SK-N-SH (cell line): ENCODE measurements at regions not wholly inside any gene's neighbourhood (a gene's known extent, or its start where the extent isn't known, plus 50 kb on each side); places are given as distances from the start of the nearest gene placed in this dataset.

Source experiments
- EP300 ChIP-seq, 2 experiments: IDR thresholded peaks; 2 replicates each; pipeline versions ENCODE4 v1.4.0 to v1.6.1; 2012; ENCODE audit warnings: borderline replicate concordance in 1 of 2, low read depth in 1 of 2, low read length in 1 of 2
- TEAD4 ChIP-seq: IDR thresholded peaks from 2 replicates; pipeline ENCODE4 v1.4.0; 2012; ENCODE audit warnings: mild to moderate bottlenecking, borderline replicate concordance; ENCODE audit not compliant: insufficient read depth
- TF ChIP-seq, protein P1 (sequence below): fragments of 200-600 bp; sonication (generic); IDR thresholded peaks from 2 replicates; pipeline ENCODE4 v1.6.1; 2017; ENCODE audit warnings: antibody characterized with exemption, mild to moderate bottlenecking, moderate library complexity

DNA sequence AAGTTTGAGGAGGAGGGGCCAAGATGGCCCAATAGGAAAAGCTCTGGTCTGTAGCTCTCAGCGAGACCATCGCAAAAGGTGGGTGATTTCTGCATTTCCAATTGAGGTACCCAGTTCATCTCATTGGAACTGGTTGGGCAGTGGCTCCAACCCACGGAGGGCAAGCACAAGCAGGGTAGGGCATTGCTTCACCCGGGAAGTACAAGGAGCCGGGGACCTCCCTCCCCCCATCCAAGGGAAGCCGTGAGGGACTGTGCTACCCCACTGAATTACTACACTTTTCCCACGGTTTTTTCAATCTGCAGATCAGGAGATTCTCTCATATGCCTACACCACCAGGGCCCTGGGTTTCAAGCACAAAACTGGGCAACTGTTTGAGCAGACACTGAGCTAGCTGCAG lies 58.0 kb upstream of the EFCAB3 start:
- no peak for TF ChIP-seq TEAD4
- TF ChIP-seq, protein P1, sequence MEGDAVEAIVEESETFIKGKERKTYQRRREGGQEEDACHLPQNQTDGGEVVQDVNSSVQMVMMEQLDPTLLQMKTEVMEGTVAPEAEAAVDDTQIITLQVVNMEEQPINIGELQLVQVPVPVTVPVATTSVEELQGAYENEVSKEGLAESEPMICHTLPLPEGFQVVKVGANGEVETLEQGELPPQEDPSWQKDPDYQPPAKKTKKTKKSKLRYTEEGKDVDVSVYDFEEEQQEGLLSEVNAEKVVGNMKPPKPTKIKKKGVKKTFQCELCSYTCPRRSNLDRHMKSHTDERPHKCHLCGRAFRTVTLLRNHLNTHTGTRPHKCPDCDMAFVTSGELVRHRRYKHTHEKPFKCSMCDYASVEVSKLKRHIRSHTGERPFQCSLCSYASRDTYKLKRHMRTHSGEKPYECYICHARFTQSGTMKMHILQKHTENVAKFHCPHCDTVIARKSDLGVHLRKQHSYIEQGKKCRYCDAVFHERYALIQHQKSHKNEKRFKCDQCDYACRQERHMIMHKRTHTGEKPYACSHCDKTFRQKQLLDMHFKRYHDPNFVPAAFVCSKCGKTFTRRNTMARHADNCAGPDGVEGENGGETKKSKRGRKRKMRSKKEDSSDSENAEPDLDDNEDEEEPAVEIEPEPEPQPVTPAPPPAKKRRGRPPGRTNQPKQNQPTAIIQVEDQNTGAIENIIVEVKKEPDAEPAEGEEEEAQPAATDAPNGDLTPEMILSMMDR, result no peak
- no peak for TF ChIP-seq EP300 (IDR thresholded peaks at IDR 0.05; ENCODE audit: borderline replicate concordance in 1 of 2, low read depth in 1 of 2, low read length in 1 of 2)
